ENCODE measurements at regions not wholly inside any gene's neighbourhood (a gene's known extent, or its start where the extent isn't known, plus 50 kb on each side); places are given as distances from the start of the nearest gene placed in this dataset.
"Not testable (repeated sequence)": the region's sequence is repeated elsewhere in the genome, so short reads cannot be mapped to it uniquely, and the experiment has no call there.

DNA sequence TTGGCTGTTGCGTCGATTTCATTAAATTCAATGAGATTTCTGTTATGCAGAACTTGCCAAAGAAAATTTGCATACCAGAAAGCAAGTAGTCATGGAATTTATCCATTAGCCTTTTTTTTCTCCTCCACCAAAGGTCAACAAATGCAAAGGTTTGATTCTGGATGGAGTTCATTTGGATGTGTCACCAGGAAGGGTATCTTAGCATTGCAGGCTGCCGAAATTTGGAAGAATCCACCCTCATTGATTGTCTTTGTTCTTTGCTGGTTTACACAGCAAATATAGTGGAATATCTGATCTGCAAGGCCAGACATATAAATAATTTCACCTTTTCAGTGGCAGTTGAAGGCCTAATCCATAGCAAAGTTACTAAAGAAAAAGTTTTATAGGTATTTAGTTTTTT lies 229.4 kb upstream of the SLC35B3 start:
- no peak for DNase-seq

DNA sequence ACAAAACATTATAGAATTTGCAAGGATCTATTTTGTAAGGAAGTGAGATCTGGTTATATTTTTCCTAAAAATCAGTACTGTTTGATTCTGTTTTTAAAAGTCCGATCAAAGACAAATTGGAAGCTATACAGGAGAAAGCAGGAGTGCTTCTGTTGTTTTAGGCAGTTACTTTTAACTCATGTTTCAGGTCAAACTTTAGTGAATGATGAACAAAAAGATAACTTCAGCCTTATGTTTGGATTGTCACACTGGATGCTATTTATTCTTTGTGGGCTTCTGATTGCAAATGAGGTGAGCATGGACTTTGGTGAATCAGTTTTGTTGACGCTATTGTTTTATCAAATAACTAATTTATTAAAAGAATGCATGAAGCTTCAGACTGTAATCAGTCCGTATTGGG lies 228.7 kb upstream of the SLC35B3 start:
- no peak for DNase-seq

GRCh38 chr6:8659404-8660189 lies 224.3 kb upstream of the SLC35B3 start:
- no peak for DNase-seq

GRCh38 chr6:8658416-8658815 lies 223.1 kb upstream of the SLC35B3 start:
- no peak for DNase-seq

GRCh38 chr6:8657522-8657921 lies 222.2 kb upstream of the SLC35B3 start:
- DNase-seq: no peak

DNA sequence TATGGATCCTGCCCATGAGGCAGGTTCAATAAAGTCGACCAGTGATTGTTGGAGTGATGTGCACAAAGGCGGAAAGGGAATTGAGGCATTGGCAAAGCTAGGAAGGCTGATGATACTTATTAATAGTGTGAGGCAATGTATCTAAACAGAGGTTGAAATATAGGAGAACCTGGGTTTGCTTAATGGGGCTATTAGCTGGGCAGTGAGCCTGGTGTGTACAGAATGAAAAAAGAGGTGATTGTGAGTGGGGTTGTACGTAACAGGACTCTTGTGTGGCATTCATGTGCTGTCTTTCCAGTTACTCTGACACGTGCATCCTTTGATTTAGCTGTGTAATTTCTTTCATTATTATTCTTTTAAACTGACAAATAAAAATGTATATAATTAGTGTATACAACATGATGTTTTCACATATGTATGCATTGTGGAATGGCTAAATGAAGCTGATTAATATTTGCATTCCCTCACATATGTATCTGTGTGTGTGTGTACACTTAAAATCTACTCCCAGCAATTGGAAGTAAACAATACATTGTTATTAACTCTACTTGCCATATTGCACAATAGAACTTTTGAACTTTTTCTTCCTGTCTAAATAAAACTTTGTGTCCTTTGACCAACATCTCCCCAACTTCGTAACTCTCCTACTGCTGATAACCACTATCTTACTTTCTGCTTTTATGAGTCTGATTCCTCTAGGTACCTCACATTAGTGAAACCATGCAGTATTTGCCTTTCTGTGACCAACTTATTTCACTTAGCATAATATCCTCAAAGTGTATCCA lies 220.5 kb upstream of the SLC35B3 start:
- DNase-seq: no peak

- no peak for DNase-seq
These were observed 217.4 kb upstream of the SLC35B3 start for GRCh38 chr6:8652710-8653109.

DNA sequence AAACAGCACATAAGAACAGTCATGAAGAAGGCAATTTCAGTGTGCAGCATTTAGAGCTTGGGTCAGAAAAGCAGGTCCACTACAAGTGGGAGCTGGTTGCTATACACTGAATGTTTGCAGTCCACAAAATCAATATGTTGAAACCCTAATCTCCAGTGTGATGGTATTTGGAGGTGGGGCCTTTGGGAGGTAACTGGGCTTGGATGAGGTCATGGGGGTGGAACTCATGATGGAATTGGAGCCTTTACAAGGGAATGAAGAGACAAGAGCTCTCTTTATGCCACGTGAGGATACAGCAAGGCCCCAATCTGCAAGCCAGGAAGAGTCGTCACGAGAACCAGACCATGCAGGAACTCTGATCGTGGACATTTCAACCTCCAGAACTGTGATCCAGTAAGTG lies 216.7 kb upstream of the SLC35B3 start:
- no peak for DNase-seq

GRCh38 chr6:8645212-8645611 lies 209.9 kb upstream of the SLC35B3 start:
- no peak for DNase-seq

- DNase-seq: no peak
These were observed 209.0 kb upstream of the SLC35B3 start for GRCh38 chr6:8644306-8644705.

GRCh38 chr6:8642854-8643253 lies 207.5 kb upstream of the SLC35B3 start:
- no peak for DNase-seq

DNA sequence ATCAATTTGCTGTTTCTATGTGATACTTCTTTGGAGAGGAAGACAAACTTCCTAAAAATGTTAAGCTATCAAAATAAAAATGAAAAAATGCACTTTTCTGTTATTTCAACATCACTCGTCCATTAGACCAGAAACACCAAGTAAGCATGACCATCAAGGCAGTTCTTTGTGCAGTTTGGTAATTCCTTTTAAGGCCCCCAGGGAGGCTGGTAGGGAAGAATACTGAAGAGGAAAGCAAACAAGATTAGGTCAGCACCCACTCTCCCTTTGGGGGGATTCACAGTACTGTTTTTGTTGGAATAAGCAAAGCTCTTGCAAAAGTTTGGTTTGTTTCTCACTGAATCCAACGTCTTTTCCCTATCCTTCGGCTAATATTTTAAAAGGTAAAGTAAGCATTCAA lies 206.8 kb upstream of the SLC35B3 start:
- no peak for DNase-seq

DNA sequence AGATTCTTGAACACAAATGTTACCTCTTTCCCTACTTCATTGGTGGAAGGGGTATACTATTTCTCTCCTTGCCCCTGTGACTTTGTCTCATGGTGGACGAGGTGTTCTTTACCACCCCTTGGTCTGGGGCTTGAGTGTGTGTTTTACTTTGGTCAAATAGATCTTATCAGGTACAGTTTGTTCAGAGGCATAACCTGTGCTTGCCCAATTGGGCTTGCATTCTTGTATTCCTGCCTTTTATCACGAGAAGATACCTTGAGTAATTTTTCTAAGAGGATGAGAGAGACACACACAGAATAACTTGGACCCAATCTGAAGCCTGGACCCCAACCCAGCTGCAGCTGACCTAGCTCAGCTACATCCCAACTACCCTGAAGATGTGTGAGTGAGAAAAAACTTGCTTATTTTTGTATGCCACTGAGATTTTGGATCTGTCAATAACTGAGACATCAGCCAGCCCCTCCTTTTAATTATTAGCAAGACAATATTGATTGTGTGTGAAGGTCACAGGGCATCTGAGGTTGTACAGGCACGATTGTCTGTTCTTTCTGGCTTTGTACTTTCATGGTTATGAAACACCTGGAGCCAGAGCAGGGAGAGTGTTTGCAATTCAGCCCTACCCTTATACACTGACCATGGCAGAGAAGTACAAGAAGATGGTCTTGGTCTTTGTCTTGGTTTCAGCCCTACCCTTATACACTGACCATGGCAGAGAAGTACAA lies 204.7 kb upstream of the SLC35B3 start:
- no peak for DNase-seq

DNA sequence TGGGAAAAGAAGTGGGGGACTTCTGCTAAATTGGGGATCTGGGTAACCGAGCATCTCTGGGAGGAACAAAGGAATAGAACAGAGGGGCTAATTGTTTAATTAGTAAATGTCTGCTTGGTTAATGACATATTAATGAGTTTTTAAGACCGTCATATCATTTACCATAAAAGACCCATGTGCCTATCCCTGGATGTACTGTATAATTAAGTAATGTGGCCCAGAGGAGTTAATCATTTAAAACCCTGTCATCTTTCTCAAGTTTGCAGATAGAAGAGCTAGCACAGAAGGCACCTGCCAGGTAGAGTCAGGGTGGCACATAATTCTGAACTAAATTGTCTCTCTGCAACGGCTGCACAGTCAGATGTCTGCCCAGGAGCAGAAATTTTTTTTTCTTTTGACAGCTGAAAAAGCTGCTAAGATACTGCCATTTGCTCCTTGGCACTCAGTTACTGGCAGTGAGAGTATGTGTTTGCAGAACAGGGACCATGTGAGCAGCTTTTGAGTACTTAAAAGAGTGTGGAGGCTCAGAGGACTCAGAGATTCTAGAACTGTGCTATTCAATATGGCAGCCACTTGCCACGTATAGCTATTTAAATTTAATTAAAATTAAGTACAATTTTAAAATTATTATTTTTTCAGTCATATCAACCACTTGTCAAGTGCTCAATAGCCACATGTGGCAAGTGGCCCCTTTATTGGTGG lies 202.7 kb upstream of the SLC35B3 start:
- DNase-seq: no peak

GRCh38 chr6:8633762-8634161 lies 198.4 kb upstream of the SLC35B3 start:
- no peak for DNase-seq

GRCh38 chr6:8628736-8629135 lies 193.4 kb upstream of the SLC35B3 start:
- DNase-seq: no peak

DNA sequence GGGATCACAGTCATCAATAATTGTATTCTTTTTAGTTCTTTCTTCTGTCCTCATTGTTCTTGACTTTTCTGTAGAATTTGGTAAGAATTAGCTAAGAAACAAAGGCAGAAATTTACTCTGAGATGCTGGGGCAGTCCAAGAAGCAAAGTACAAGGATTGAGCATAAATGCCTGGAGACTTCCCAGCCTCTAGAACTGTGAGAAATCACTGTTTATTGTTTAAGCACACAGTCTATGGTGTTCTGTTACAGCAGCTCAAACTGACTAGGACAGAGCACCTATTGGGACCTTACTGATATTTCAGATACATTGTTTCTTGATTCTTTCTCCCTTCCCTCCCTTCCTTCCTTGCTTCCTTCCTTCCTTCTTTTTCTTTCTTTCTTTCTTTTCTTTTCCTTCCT lies 192.7 kb upstream of the SLC35B3 start:
- DNase-seq: no peak

DNA sequence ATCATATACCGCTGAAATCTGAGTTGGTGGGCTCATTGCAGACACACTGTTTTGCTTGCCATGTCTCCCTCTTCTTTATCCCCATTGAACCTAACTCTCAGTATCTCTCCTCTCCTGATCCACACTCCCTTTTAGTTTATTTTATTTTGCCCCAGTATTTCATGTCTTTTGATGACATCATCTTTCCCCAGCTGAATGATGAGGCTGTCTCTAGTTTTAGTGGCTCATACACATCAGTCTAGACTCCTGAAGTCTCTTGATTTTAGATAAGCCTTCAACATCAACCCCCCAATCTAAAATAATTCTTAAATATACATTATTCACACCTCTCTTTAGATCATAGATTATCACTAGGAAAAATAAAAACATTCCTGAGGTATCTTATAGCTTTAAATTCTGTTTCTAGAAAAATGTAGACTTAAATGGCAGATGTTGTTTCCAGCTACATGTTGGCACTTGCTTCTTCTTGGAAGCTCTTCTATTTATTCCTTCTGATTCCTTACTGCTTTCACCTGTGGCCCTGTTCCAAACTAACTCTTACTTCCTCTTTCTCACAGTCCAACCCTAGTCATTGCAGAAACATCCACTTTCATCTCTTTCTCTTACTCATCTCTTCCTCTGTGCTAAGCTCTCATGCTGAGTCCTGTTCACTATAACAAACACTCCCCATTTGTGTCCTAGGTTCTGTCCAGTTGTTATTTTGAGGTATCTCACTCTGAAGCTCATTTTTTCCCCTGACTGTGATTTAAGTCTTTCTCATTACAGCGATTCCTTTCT lies 191.9 kb upstream of the SLC35B3 start:
- no peak for DNase-seq

GRCh38 chr6:8624665-8625064 lies 189.3 kb upstream of the SLC35B3 start:
- DNase-seq: no peak

DNA sequence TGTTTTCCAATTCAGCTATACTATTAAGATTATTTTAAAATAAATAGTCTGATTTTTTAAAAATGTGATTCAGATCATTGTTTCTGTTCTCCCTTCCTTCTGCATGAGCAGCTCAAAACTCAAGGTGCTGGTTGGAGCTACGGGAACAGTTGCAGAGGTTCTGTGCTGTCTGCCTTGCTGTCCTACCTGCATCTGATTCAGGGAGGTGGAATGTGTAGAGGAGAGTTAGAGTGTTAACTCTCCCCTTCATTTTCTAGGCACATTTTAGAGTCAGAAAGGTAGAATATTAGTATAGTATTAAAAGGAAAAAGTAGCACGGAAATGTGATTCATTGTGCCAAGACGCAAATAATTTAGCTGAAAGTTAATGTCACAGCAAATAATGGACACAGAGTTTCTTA lies 188.1 kb upstream of the SLC35B3 start:
- DNase-seq: no peak

DNA sequence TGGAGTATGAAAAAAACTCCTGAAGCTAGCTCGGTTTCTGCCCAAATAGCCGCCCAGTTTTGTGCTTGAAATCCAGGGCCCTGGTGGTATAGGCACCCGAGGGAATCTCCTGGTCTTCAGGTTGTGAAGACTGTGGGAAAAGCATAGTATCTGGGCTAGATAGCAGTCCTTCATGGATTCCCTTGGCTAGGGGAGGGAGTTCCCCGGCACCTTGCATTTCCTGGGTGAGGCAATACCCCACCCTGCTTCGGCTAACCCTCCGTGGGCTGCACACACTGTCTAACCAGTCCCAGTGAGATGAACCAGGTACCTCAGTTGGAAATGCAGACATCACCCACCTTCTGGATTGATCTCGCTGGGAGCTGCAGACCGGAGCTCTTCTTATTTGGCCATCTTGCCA lies 184.5 kb upstream of the SLC35B3 start:
- no peak for DNase-seq

DNA sequence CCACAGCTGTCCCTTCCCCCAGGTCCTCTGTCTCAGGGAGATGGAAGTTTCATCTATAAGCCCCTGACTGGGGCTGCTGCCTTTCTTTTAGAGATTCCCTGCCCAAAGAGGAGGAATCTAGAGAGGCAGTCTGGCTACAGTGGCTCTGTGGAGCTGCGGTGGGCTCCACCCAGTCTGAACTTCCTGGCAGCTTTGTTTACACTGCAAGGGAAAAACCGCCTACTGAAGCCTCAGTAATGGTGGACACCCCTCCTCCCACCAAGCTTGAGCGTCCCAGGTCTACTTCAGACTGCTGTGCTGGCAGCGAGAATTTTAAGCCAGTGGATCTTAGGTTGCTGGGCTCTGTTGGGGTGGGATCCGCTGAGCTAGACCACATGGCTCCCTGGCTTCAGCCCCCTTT lies 184.1 kb upstream of the SLC35B3 start:
- not testable (repeated sequence) for DNase-seq

Measured in NCI-H774 (cell line).